SK-N-SH (cell line): ENCODE measurements at regions not wholly inside any gene's neighbourhood (a gene's known extent, or its start where the extent isn't known, plus 50 kb on each side); places are given as distances from the start of the nearest gene placed in this dataset.

Experiments used
- CTCF ChIA-PET: fragments of 300-600, 350-600 bp; formaldehyde crosslinking; extraction: SDS; loops from one replicate; lab custom pipeline; 2021; lab: Yijun Ruan, JAX
- POLR2A ChIA-PET: fragments of 350-600 bp; sonication (Branson Sonifier 250); formaldehyde crosslinking; extraction: SDS; loops from one replicate; lab custom pipeline; 2020; ENCODE audit warnings: antibody characterized with exemption, inconsistent platforms; lab: Yijun Ruan, JAX
- DNase-seq: peaks from one replicate; pipeline ENCODE4 v3.0.0; 2012
- H2AFZ ChIP-seq: fragments of 200-600 bp; sonication (generic); 2 replicates; pipeline ENCODE4 v1.8.1; 2016; ENCODE audit warnings: antibody characterized with exemption, mild to moderate bottlenecking, low read depth
- H3F3A ChIP-seq: fragments of 200-600 bp; sonication (generic); replicated peaks from 2 replicates; pipeline ENCODE3; 2016; ENCODE audit warnings: antibody characterized with exemption, mild to moderate bottlenecking; ENCODE audit not compliant: insufficient read depth
- H3K27ac ChIP-seq, 2 experiments: fragments of 200-500 bp in 1 of 2; fragments of 200-600 bp in 1 of 2; sonication (Bioruptor generic) in 1 of 2; sonication (generic), shearing (Covaris generic) in 1 of 2; 2 replicates each; pipeline versions ENCODE4 v1.5.1 to v1.6.1; 2014 to 2016; ENCODE audit warnings: low read depth in 2 of 2, inconsistent platforms in 1 of 2, low read length in 1 of 2, mild to moderate bottlenecking in 1 of 2, mixed read lengths in 1 of 2
- H3K27me3 ChIP-seq: fragments of 200-600 bp; sonication (generic), shearing (Covaris generic); 2 replicates; pipeline ENCODE4 v1.6.1; 2016; ENCODE audit warnings: mixed run types; ENCODE audit not compliant: insufficient read depth
- H3K36me3 ChIP-seq, 2 experiments: fragments of 200-500 bp in 1 of 2; fragments of 200-600 bp in 1 of 2; sonication (Bioruptor generic) in 1 of 2; sonication (generic) in 1 of 2; replicated peaks in 1 of 2; 2 replicates each; pipeline versions ENCODE3 to v1.5.1; 2014 to 2016; ENCODE audit warnings: low read length in 1 of 2, mild to moderate bottlenecking in 1 of 2; ENCODE audit not compliant: insufficient read depth in 2 of 2, control insufficient read depth in 1 of 2
- H3K4me1 ChIP-seq, 2 experiments: fragments of 200-500 bp in 1 of 2; fragments of 200-600 bp in 1 of 2; sonication (Bioruptor generic) in 1 of 2; sonication (generic), shearing (Covaris generic) in 1 of 2; 2 replicates each; pipeline versions ENCODE4 v1.5.1 to v1.6.1; 2014 to 2016; ENCODE audit warnings: low read depth in 1 of 2, low read length in 1 of 2, mixed run types in 1 of 2; ENCODE audit not compliant: insufficient read depth in 2 of 2, control insufficient read depth in 1 of 2
- H3K4me2 ChIP-seq: fragments of 200-600 bp; sonication (generic), shearing (Covaris generic); 2 replicates; pipeline ENCODE4 v1.6.1; 2017; ENCODE audit warnings: mixed run types
- H3K4me3 ChIP-seq, 2 experiments: fragments of 200-500 bp in 1 of 2; fragments of 200-600 bp in 1 of 2; sonication (Bioruptor generic) in 1 of 2; sonication (generic), shearing (Covaris generic) in 1 of 2; 2 replicates each; pipeline versions ENCODE4 v1.5.1 to v1.8.1; 2014 to 2016; ENCODE audit warnings: low read depth in 2 of 2, inconsistent platforms in 1 of 2, low read length in 1 of 2, mild to moderate bottlenecking in 1 of 2, mixed read lengths in 1 of 2, moderate library complexity in 1 of 2
- H3K79me2 ChIP-seq: fragments of 200-600 bp; sonication (generic); 2 replicates; pipeline ENCODE4 v1.8.1; 2017; ENCODE audit warnings: mild to moderate bottlenecking; ENCODE audit not compliant: insufficient read depth
- H3K9ac ChIP-seq: fragments of 200-600 bp; sonication (generic); 2 replicates; pipeline ENCODE4 v1.6.1; 2017; ENCODE audit warnings: mixed run types
- H3K9me2 ChIP-seq: fragments of 200-600 bp; sonication (generic); 2 replicates; pipeline ENCODE4 v1.6.1; 2017; ENCODE audit warnings: mixed run types
- H3K9me3 ChIP-seq: fragments of 200-600 bp; sonication (generic); 2 replicates; pipeline ENCODE4 v1.6.1; 2017; ENCODE audit warnings: mixed run types, mild to moderate bottlenecking, moderate library complexity
- H4K20me1 ChIP-seq: fragments of 200-600 bp; sonication (generic); 2 replicates; pipeline ENCODE4 v1.6.1; 2017; ENCODE audit warnings: mild to moderate bottlenecking, mixed run types; ENCODE audit not compliant: insufficient read depth
- ELF1 ChIP-seq: IDR thresholded peaks from 2 replicates; pipeline ENCODE4 v1.4.0; 2012
- EP300 ChIP-seq, 2 experiments: IDR thresholded peaks; 2 replicates each; pipeline versions ENCODE4 v1.4.0 to v1.6.1; 2012; ENCODE audit warnings: borderline replicate concordance in 1 of 2, low read depth in 1 of 2, low read length in 1 of 2
- EZH2phosphoT487 ChIP-seq: fragments of 200-600 bp; sonication (generic); IDR thresholded peaks from 2 replicates; pipeline ENCODE4 v1.6.1; 2017; ENCODE audit warnings: low read depth, mixed run types, mild to moderate bottlenecking, antibody characterized with exemption, moderate library complexity, borderline replicate concordance
- FOSL2 ChIP-seq: IDR thresholded peaks from 2 replicates; pipeline ENCODE4 v1.4.0; 2012; ENCODE audit warnings: low read depth, mild to moderate bottlenecking, moderate library complexity, borderline replicate concordance
- FOXJ3 ChIP-seq: sonication (generic); formaldehyde crosslinking; IDR thresholded peaks from 2 replicates; pipeline ENCODE4 v1.5.1; 2020; ENCODE audit warnings: mild to moderate bottlenecking, missing genetic modification reagents
- FOXM1 ChIP-seq: IDR thresholded peaks from 2 replicates; pipeline ENCODE4 v1.4.0; 2012; ENCODE audit warnings: low read depth, mild to moderate bottlenecking
- GABPA ChIP-seq: IDR thresholded peaks from 2 replicates; pipeline ENCODE4 v1.4.0; 2012; ENCODE audit warnings: low read depth, mild to moderate bottlenecking
- GATA2 ChIP-seq: sonication (generic); formaldehyde crosslinking; IDR thresholded peaks from 2 replicates; pipeline ENCODE4 v1.5.0; 2020; ENCODE audit warnings: mild to moderate bottlenecking, missing genetic modification reagents
- JUND ChIP-seq: IDR thresholded peaks from 2 replicates; pipeline ENCODE4 v1.4.0; 2012
- MXI1 ChIP-seq: IDR thresholded peaks from 2 replicates; pipeline ENCODE4 v1.6.1; 2012; ENCODE audit warnings: mild to moderate bottlenecking, low read depth, low read length, improper control_type of control experiment
- NFIC ChIP-seq: IDR thresholded peaks from 2 replicates; pipeline ENCODE4 v1.4.0; 2012; ENCODE audit warnings: borderline replicate concordance
- NRF1 ChIP-seq: IDR thresholded peaks from 2 replicates; pipeline ENCODE4 v1.6.1; 2012; ENCODE audit warnings: low read depth, mild to moderate bottlenecking, low read length
- PBX3 ChIP-seq: IDR thresholded peaks from 2 replicates; pipeline ENCODE4; 2012
- POLR2AphosphoS5 ChIP-seq: IDR thresholded peaks from 2 replicates; pipeline ENCODE4 v1.6.1; 2012; ENCODE audit warnings: low read depth, low read length
- RCOR1 ChIP-seq: fragments of 150-350 bp; IDR thresholded peaks from 2 replicates; pipeline ENCODE4 v1.6.1; 2017; ENCODE audit warnings: antibody characterized with exemption, low read length
- SMC3 ChIP-seq: IDR thresholded peaks from 2 replicates; pipeline ENCODE4 v1.6.1; 2012; ENCODE audit warnings: low read depth, low read length, improper control_type of control experiment
- TAF1 ChIP-seq: IDR thresholded peaks from 2 replicates; pipeline ENCODE4 v1.6.1; 2012; ENCODE audit warnings: low read depth, mild to moderate bottlenecking, low read length, moderate library complexity, borderline replicate concordance
- USF1 ChIP-seq: IDR thresholded peaks from 2 replicates; pipeline ENCODE4 v1.4.0; 2012; ENCODE audit warnings: low read depth, borderline replicate concordance
- USF2 ChIP-seq: fragments of 150-350 bp; IDR thresholded peaks from 2 replicates; pipeline ENCODE4 v1.6.1; 2017; ENCODE audit warnings: antibody characterized with exemption, low read length, low read depth, borderline replicate concordance
- ZBTB33 ChIP-seq: IDR thresholded peaks from 2 replicates; pipeline ENCODE4 v1.4.0; 2012; ENCODE audit warnings: low read depth, borderline replicate concordance
- WGBS: methylation state at CpG from one replicate; pipeline ENCODE4 v1.1.6; 2017; ENCODE audit warnings: low lambda C conversion rate; 5-methylcytosine and 5-hydroxymethylcytosine counted together

GRCh38 chr5:117803533-117803932 is 1184.8 kb downstream of the DTWD2 start:
- no peaks in the 10 kb centered on the region for H3K4me1 ChIP-seq
- H3K4me3 ChIP-seq: no peak overlapping the region
- no peak for DNase-seq
- WGBS: 41% methylated on average over 3 of the region's 3 CpGs
- H3K27ac ChIP-seq: no peak overlapping the region
- no peaks in the 10 kb centered on the region for H3F3A ChIP-seq
- no peaks in the 10 kb centered on the region for H4K20me1 ChIP-seq
- 0 out of 2 replicates have a peak, but pooled peaks cover 16% of the 10 kb centered on the region for H3K9me3 ChIP-seq
- no peak overlapping the region for H2AFZ ChIP-seq
- POLR2A ChIA-PET: no interaction called here
- no peaks in the 10 kb centered on the region for H3K27me3 ChIP-seq
- H3K9me2 ChIP-seq: no peaks in the 10 kb centered on the region
- H3K79me2 ChIP-seq: no peaks in the 10 kb centered on the region
- no peaks in the 10 kb centered on the region for H3K36me3 ChIP-seq
- no peak for TF ChIP-seq NFIC
- no peak for TF ChIP-seq NRF1
- no peak for TF ChIP-seq MXI1
- no peak for TF ChIP-seq RCOR1
- no peak for TF ChIP-seq POLR2AphosphoS5
- TF ChIP-seq ELF1: no peak
- no peak for TF ChIP-seq USF2
- no peak for TF ChIP-seq JUND
- no peak for TF ChIP-seq SMC3
- no peak for TF ChIP-seq FOSL2
- no peak for TF ChIP-seq TAF1
- no peak for TF ChIP-seq PBX3
- TF ChIP-seq, all 33 proteins: peak for 0
- no peak overlapping the region for H3K9ac ChIP-seq
- no peak overlapping the region for H3K4me2 ChIP-seq
- CTCF ChIA-PET: interaction anchor here (0.7 kb wide), 1 partner anchor 11 kb away, joined by 3 read pairs; no protein-coding TSS in a partner anchor

GRCh38 chr5:117801583-117801982 is 1186.8 kb downstream of the DTWD2 start:
- Histone ChIP-seq H3K27me3 (no peaks in the 10 kb centered on the region), H3K36me3 (no peaks in the 10 kb centered on the region), H3F3A (no peaks in the 10 kb centered on the region), H3K9ac (no peak overlapping the region), H3K4me1 (no peaks in the 10 kb centered on the region), H3K4me2 (no peak overlapping the region), H3K9me3 (0 out of 2 replicates have a peak, but pooled peaks cover 16% of the 10 kb centered on the region), H3K79me2 (no peaks in the 10 kb centered on the region), H2AFZ (no peak overlapping the region), H3K4me3 (no peak overlapping the region), H3K27ac (no peak overlapping the region), H4K20me1 (no peaks in the 10 kb centered on the region), H3K9me2 (no peaks in the 10 kb centered on the region)
- TF ChIP-seq ZBTB33 (no peak), USF1 (no peak), NRF1 (no peak), FOXJ3 (CRISPR knock-in tag) (no peak), GABPA (no peak), GATA2 (no peak), FOXM1 (no peak), EP300 (IDR thresholded peaks at IDR 0.05; ENCODE audit: borderline replicate concordance in 1 of 2, low read depth in 1 of 2, low read length in 1 of 2) (no peak), EZH2phosphoT487 (no peak)
- ChIA-PET CTCF (no interaction called here), POLR2A (no interaction called here)
- 11% methylated on average over 4 of the region's 4 CpGs for WGBS
- DNase-seq: no peak
